SK-MEL-5 (cell line): ENCODE measurements at regions not wholly inside any gene's neighbourhood (a gene's known extent, or its start where the extent isn't known, plus 50 kb on each side); places are given as distances from the start of the nearest gene placed in this dataset.

Experiments used
- DNase-seq: peaks from one replicate; pipeline ENCODE4 v3.0.0-alpha.2; 2016; ENCODE audit warnings: low read depth, low spot score
- in situ Hi-C: cut with HindIII; loops from 2 replicates; pipeline ENCODE4 v1.10.0; 2016; ENCODE audit warnings: low sequenced_read_pairs, high pct_unique_total_duplicates, low pct_unique_long_range_greater_than_20kb

DNA sequence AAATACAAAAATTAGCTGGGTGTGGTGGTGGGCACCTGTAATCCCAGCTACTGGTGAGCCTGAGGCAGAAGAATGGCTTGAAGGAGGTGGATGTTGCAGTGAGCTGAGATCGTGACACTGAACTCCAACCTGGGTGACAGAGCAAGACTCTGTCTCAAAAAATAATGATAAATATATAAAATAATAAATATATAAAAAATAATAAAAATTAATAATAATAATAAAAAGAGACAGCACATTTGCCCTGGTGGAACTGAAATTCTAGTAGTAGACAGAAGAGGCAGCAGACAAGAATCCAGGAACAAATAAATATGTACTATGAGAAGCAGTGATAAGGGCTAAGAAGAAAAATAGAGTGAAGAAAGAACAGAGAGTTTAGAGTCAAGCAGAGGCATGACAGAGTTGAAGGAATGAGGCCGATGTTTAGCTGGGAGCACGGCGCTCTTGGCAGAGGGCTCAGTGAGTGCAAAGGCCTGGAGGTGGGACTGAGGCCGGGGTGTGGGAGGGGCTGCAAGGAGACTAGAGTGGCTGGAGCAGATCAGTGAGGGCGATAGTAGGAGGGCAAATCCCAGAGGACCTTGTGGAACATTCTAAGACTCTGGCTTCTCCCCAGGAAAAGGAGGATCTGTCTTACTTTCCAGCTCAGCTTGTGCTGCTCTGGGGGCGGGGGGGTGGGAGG is 410.3 kb downstream of the MN1 start:
- in situ Hi-C loops: no loop called here
- no peak for DNase-seq

DNA sequence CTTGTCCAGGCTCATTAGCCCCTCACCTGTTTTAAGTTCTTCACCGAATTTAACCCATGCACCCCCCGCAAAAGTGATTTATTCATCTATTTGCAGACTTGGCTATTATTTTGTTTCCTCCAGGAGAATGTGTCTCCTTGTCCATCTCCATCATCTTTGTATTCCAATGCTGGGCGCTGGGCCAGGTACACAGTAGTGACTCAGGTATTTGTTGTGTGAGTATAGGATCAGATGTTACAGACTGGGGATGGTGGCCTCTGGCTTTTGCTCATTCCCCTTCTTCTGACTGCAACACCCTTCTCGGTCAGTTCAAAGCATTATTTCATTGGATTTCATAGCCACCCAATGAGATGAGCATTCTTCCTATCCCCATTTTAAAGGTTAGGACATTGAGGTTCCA is 408.2 kb downstream of the MN1 start:
- in situ Hi-C loops: no loop called here
- DNase-seq: no peak

DNA sequence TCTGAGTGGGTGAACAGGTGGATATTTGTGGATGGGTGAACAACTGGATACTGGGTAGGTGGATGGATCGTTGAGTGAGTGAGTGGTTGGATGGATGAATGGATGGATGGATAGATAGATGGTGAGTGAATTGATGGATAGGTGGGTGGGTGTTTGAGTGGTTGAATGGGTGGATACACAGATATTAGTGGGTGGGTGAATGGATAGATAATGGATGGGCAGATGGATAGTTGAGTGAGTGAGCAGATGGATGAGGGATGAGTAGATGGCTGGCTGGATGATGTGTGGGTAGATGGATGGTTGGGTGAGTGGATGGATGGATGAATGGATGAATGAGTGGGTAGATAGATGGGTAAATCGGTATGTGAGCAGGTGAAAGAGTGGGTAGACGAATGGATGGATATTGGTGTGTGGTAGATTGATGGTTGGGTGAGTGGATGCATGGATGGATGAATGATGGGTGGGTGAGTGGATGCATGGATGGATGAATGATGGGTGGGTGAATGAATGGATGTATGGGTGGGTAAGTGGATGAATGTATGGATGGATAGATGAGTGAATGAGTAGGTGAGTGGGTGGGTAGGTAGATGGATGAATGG is 406.7 kb downstream of the MN1 start:
- no peak for DNase-seq
- in situ Hi-C loops: no loop called here

DNA sequence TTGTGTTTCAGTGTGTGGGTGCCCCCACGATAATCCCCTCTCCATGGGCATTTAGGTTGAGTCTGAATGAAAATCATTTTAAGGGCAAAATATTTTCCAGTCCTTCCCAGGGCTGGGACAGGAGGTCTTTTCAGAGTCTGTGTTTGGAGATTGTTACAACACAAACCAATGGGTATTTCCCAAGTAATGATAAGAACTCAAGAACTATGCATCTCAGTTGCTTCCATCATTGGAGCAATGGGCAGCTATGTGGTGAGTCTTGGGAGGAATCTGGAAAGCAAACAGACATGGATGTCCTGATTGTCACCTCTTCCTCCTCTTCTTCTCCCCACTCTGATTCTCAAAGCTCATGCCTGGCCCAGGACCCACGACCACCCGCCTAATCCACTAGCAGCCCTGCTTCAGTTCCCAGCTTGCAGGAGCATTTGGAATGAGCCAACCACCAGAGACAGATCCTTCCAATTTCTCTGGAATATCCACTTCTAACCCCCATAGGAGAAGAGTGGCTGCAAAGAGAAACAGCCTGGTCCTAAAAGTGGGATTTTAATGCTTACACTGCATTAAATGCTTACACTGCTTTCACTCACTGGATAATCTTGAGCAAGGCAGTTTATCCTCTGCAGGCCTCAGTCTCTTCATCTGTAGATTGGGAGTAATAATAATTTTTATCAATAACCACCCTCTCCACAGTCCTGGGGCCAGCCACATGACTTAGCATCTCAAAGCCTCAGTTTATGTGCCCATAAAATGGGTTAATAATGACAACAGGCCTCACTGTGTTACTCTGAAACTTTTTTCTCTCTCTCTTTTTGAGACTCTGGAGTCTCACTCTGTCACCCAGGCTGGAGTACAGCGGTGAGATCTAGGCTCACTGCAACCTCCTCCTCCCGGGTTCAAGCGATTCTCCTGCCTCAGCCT is 404.3 kb downstream of the MN1 start:
- DNase-seq: no peak
- in situ Hi-C loops: no loop called here

DNA sequence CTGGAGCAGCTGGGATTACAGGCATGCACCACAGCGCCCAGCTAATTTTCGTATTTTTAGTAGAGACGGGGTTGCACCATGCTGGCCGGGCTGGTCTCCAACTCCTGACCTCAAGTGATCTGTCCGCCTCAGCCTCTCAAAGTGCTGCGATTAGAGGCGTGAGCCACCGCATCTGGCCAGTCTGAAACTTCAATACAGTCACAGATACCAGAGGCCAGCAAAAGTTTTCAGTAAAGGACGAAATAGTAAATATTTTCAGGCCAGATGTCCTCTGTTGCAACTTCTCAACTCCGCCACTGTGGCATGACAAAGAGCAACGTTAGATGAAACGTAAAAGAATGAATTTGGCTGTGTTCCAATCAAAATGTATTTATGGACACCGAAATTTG is 403.6 kb downstream of the MN1 start:
- DNase-seq: no peak
- in situ Hi-C loops: no loop called here

DNA sequence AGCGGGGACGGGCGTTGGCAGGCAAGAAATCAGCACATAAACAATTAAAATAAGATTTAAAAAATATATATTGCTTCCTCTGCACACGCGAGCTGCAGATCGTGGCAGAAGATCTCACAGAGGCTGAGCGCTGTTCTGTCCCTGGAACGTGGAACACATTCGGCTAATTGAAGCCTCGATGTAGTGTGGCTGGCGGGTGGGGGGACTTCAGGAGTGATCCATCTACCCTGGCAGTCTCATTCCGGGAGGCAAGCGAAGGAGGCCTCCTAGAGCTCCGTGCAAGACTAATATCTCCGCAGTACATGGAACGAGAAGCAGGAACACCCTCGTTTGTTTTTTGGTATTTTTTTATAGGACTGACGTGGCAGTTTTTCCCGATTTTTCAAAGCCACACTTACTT is 402.4 kb downstream of the MN1 start:
- in situ Hi-C loops: no loop called here
- no peak for DNase-seq

DNA sequence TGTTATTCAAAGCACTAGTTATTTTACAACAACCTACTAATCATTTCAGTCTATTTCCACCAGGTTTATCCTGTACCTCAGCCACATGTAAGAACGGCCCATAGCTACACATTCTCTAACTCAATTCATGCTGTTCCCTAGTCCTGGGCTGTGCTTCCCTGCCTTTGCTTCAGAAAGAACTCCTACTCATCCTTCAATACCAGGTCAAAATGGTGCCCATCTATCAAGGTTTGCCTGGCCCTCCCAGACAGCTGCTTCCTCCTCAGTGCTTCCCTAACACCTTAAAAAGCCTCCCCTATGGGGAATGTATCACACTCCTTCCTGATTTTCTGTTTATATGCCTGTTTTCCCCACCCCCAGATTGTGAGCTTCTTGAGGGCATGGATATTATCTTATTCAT is 400.7 kb downstream of the MN1 start:
- DNase-seq: no peak
- in situ Hi-C loops: no loop called here

- in situ Hi-C loops: no loop called here
- DNase-seq: no peak
Observed at GRCh38 chr22:27401321-27401720, 400.2 kb downstream of the MN1 start.

DNA sequence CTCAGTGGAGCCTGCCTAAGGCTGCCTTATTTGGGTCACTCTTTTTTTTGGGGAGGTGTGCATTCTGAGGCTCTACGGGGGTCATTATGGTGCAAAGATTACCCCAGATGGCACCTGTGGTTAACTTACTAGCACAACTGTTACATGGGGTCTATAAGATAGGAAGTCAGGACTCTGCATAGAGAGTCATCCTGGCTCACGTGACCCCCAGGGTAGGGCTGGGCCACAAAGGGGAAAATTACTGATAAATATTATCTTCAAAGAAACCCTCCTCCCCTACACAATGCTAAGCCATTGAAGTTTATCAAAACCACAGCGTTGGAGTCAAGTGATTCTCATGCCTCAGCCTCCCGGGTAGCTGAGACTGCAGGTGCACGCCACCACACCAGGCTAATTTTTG is 397.1 kb downstream of the MN1 start:
- in situ Hi-C loops: no loop called here
- DNase-seq: no peak

DNA sequence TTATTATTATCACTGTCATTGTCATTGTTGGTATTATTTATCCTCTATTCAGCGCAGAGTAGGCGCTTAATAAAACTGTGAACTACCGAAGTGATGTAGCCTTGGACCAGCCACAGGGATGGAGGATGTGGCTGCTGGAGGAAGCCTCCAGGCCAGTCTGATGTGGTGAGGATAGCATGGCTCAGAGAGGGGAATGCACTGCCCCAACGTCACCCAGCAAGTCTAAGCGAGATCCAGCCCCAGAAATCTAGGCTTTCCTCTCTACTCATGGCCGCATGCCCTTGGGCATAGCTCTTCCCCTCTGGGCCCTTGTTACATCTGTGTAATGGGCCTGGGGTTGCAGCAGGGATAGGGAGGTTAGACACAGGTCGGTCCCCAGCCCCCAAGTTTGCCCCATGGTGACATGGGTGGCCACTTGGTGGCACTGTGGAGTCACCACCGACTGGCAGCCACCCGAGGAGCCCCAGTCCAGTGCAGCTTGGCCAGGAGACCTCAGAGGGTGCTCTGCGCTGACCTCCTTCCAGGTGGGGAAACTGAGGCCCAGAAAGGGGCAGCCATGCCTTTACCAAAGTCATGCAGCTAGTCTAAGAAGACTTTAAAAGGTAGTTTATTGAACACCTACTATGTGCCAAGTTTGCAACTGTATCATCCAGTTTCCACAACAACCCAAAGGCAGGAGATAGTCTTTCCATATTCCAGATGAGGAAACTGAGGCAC is 395.7 kb downstream of the MN1 start:
- peak; percentile 61 for DNase-seq
- in situ Hi-C loops: no loop called here

GRCh38 chr22:27406389-27406861 is 395.1 kb downstream of the MN1 start:
- DNase-seq: no peak
- in situ Hi-C loops: no loop called here

DNA sequence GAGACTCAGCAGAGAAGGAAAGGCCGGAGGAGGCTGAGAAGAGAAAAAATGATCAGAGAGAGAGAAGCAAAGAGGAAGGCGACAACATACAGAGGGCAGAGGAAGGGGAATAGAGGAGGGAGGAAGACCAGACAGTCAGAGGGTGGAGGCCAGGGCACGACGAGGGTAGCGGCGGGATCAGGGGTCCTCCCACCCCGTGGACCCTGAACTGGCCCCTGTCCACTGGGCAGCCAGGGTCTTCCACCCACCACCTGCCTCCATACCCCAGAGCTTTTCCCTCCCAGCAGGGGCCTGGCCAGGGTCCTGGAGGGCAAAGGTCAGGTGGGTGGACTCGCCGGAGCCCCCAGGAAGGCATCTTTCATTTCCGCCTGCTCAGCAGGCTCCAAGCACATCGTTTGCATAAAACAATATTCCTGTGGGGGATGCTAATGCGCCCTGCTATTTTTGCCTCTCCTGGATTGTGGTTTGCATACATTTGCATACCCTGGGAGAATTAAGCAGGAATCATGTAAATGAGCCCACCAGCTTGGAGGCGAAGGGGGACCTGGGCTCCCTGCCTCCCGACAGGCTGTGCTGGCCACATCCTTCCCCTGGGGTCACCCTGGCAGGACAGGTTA is 394.1 kb downstream of the MN1 start:
- in situ Hi-C loops: no loop called here
- DNase-seq: no peak

DNA sequence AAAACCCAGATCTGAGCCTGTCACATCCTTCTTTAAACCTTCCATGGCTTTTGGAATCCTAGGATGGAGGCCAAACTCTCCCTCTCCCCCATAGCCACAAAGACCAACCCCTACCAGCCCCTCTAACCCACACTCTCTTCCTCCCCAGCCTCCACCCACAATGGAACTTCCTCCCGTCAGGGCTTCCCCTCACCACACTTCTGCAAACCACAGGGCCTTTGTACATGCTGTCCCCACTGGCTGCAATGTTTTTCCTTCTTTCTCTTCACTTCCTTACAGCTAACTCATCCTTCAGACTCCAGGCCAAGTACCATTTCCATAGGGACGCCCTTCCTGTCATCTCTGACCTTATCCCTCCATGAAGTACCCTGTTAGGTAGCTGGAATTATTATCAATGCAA is 393.5 kb downstream of the MN1 start:
- in situ Hi-C loops: no loop called here
- DNase-seq: no peak

- DNase-seq: no peak
- in situ Hi-C loops: no loop called here
Observed at GRCh38 chr22:27409299-27409698, 392.3 kb downstream of the MN1 start.

DNA sequence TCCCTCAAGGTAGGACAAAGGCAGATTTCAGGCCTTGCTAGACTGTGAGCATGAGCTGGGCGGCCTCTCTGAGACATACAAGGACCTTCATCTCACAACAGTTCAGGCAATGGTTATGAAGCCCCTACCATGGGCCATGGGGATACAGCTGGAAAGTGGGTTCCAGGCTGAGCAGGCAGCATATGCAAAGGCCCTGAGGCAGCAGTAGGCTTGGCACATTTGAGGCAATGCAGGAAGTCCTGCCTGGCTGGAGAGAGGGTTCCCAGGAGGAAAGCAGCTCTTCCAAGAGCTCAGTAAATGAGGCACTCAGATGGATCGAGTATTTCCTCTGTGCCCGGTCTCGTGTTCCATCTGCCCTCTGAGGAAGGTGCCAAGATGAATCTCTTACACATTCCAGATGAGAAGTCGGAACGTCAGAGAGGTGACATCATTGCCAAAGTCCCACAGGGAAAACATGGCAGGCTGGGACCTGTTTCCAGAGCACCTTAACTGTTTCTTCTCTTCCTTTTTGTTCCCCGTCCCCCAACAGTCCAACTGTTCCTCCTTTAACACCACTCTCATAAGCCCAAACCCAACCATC is 388.6 kb downstream of the MN1 start:
- in situ Hi-C loops: no loop called here
- no peak for DNase-seq

GRCh38 chr22:27413702-27414101 is 387.9 kb downstream of the MN1 start:
- no peak for DNase-seq
- in situ Hi-C loops: no loop called here
